GM23248 (cell line): ENCODE measurements at regions not wholly inside any gene's neighbourhood (a gene's known extent, or its start where the extent isn't known, plus 50 kb on each side); places are given as distances from the start of the nearest gene placed in this dataset.

Source experiments
- EZH2 ChIP-seq: fragments of 200-600 bp; sonication (generic); IDR thresholded peaks from 2 replicates; pipeline ENCODE4 v1.6.1; 2018; ENCODE audit warnings: antibody characterized with exemption, mild to moderate bottlenecking; ENCODE audit not compliant: insufficient read depth, poor library complexity, severe bottlenecking
- EZH2phosphoT487 ChIP-seq: fragments of 200-600 bp; sonication (generic); IDR thresholded peaks from 2 replicates; pipeline ENCODE4 v1.6.1; 2018; ENCODE audit warnings: antibody characterized with exemption, moderate library complexity, mild to moderate bottlenecking, low read depth; ENCODE audit not compliant: insufficient read depth

DNA sequence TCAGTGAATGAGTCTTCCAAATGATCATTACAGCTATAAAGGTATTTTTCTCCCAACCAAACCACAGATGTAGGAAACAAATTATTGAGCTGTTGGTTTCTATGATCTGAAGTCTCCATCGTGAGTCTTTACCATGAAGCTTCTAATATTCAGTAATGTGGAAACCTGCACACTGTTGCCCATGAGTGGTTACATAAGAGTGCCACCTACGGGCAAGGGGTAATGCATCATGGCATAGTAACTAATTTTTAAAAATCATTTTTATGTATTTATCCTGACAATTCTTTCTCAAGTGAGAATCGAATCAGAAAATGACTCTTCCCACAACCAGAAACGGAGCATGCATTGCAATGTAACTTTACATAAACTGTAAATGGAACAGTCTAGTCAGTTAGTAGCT is 282.5 kb upstream of the SMARCA2 start:
- TF ChIP-seq EZH2phosphoT487 = no peak
- TF ChIP-seq EZH2 = no peak
